WI38 (cell line): ENCODE measurements at regions not wholly inside any gene's neighbourhood (a gene's known extent, or its start where the extent isn't known, plus 50 kb on each side); places are given as distances from the start of the nearest gene placed in this dataset.
"Not testable (repeated sequence)": the region's sequence is repeated elsewhere in the genome, so short reads cannot be mapped to it uniquely, and the experiment has no call there.

Experiments
- H3K4me3 ChIP-seq: 2 replicates; pipeline ENCODE4 v1.5.1; 2011; ENCODE audit warnings: low read depth, mild to moderate bottlenecking, control low read depth, low read length
- CTCF ChIP-seq: IDR thresholded peaks from 2 replicates; pipeline ENCODE4 v1.5.1; 2012; ENCODE audit warnings: low read depth, mild to moderate bottlenecking, control low read depth, low read length

- no peak for TF ChIP-seq CTCF
- H3K4me3 ChIP-seq: no peak overlapping the region
Observed at GRCh38 chr1:73452522-73452921, 745.5 kb downstream of the LRRIQ3 start.

- H3K4me3 ChIP-seq: not testable (repeated sequence)
Observed at GRCh38 chr1:73450668-73451067, 747.3 kb downstream of the LRRIQ3 start.

- H3K4me3 ChIP-seq: no peak overlapping the region
- no peak for TF ChIP-seq CTCF
Observed at GRCh38 chr1:73411479-73411878, 786.5 kb downstream of the LRRIQ3 start.

- no peak overlapping the region for H3K4me3 ChIP-seq
- no peak for TF ChIP-seq CTCF
Observed at GRCh38 chr1:73401666-73402065, 796.3 kb downstream of the LRRIQ3 start.

- no peak for TF ChIP-seq CTCF
- H3K4me3 ChIP-seq: no peak overlapping the region
Observed at GRCh38 chr1:73382966-73383365, 815.0 kb downstream of the LRRIQ3 start.

GRCh38 chr1:73366734-73367413, 831.1 kb downstream of the LRRIQ3 start:
- H3K4me3 ChIP-seq: no peak overlapping the region
- TF ChIP-seq CTCF: no peak

GRCh38 chr1:73359001-73359400, 839.0 kb downstream of the LRRIQ3 start:
- H3K4me3 ChIP-seq: no peak overlapping the region
- no peak for TF ChIP-seq CTCF

- no peak for TF ChIP-seq CTCF
- H3K4me3 ChIP-seq: no peak overlapping the region
Observed at GRCh38 chr1:73356485-73356884, 841.5 kb downstream of the LRRIQ3 start.
